ENCODE measurements at regions not wholly inside any gene's neighbourhood (a gene's known extent, or its start where the extent isn't known, plus 50 kb on each side); places are given as distances from the start of the nearest gene placed in this dataset.

GRCh38 chr9:107693625-107694326 lies 204.2 kb upstream of the KLF4 start:
- DNase-seq: no peak

DNA sequence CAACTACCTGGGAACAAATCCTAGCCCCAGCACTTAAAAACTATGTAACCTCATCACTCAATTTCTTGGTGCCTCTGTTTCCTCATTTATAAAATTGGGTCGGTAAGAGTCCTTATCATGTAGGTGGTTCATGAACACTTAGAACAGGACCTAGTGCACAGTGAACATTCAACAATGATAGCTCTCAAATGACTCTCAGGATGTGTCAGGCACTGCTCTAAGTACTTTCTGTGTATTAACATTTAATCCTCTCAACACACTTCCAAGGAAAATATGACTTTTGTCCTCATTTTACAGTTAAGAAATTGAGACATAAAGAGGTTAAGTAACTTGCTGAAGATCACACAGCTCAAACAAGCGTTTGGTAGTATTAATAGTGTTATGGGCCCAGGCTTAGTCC lies 202.1 kb upstream of the KLF4 start:
- DNase-seq: no peak

DNA sequence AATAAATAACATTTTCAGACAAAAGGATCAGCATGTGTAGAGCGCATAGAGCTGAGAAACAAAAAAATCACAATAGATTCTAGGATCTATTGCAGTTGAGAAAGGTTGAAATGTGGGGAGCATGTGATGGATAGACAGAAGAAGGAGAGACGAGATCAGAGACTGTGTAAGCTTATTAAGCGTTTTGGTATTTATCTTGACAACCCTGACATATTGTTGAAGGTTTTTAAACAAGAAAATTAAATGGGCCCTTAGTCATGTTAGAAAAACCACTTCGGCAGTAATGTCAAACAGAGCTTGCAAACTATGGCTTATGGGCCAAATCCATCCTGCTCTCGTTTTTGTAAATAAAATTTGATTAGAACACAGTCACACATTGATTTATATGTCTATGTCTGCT lies 200.5 kb upstream of the KLF4 start:
- DNase-seq: no peak

- DNase-seq: no peak
Observed at GRCh38 chr9:107688728-107689127, 199.2 kb upstream of the KLF4 start.

DNA sequence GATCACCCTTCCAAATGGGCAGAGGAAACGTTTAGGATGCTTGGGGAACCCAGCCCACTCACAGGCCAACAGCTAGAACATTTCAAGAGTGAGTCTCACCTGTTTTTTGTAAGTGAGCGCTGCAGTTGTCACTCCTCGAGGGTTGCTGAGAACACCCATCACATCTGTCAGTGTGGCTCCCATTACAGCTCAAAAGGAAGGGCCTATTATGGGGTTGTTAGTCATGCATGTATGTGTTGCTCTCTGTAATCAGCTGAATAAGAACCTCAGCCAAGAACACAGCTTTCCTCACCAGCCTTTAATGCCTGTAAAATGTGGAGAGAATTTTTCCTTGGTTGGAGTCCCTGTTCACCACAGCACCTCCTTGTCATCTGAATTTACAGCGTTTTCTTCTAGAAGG lies 196.3 kb upstream of the KLF4 start:
- no peak for DNase-seq

- no peak for DNase-seq
Observed at GRCh38 chr9:107685376-107685775, 195.8 kb upstream of the KLF4 start.

DNA sequence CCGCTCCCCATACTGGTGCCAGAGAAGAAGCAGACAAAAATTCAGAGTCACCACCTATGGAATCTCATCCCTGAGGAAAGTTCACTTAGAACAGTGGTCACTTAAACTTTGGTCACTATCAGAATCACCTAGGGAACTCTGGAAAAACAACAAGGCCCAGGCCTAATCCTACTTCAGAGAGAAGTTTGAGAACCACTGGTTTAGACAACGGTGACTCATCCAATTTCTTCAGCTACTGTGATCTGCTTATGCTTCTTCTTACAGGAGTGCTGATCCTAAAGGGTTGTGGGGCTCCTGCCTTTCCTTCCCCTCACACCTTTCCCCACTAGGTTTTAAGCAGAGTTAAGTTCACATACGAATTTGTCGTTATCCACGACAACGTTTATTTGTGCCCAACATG lies 194.7 kb upstream of the KLF4 start:
- DNase-seq: no peak

DNA sequence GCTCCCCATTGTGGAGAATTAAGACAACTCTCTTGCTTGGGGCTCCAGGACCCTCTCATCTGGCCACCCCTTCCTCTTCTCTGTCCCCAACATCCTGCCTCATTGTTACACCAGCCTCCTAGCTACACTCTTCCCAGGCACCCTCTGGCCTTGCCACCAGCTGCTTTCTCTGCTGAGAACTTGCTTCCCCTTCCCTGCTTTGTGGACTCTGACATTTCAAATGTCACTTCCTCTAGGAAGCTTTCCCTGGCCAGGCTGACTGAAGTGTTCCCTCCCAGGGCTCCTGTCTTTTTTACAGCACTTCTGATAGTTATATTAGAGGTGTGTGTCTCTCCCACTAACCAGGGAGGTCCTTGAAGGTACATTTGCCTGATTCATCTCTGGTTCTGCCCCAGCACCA lies 194.0 kb upstream of the KLF4 start:
- DNase-seq: peak in 1 of 2 donors; percentile 17

DNA sequence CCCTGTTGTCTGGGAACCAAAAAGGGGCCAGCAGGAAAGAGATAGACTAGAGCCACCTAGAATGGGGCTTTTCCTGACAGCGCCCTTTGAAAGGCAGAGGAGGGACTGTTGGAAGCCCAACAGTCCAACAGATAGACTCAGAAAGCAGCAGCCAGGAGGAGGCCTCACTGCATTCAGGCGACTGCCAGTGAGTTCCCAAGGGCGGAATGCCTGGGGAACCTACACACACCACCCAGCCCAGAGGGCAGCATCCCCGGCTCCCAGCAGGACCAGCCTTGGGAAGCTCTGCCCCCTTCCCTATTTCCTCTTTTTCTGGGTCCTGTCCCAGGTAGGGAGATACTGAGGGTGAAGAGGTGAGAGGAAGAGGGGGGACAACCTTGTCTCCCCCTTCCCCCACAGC lies 192.4 kb upstream of the KLF4 start:
- no peak for DNase-seq

GRCh38 chr9:107675351-107676259 lies 186.0 kb upstream of the KLF4 start:
- DNase-seq: peak; percentile 3 to 38

DNA sequence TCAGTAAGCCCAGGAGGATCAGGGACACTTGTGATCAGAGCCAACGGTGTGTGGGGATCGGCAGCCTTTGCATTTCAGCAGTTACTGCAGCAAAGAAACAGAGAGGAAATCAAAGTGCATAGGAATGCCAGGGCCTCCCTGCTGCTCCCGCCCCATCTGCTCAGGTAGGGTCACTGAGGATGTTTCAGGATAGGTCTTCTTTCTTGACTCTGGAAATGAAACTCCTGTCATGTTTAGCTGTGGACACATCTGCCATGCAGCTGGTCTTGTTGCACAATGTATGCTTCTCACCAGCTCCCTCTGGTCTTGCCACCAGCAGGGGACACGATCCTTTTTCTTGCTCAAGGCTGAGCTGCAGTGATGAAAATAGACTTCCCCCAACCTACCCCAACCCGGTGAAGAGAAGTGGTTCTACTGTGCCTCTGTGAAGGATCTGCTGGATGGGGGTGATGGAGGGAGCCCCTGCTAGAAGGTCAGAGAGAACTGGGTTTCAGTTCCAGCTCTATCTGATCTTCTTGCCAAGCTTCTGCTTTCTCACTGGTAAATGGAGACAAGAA lies 185.2 kb upstream of the KLF4 start:
- peak; percentile 6 to 56 for DNase-seq

GRCh38 chr9:107673861-107674720 lies 184.5 kb upstream of the KLF4 start:
- DNase-seq: no peak

DNA sequence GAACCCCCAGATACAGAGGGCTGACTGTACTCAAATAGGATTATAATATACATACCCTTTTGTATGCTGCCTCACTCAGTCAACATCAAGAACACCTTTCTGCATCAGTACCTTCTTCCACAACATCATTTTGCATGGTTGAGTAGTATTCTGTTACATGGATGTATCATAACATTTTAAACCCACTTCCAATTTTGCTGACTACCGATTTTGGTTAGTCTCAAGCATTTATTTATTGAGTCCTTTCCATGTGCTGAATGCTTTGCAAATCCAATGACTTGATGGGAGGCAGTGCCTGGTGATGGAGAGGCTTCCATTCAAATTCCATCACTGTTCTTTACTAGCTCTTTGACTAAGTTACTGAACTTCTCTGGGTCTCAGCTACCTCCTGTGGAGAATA lies 182.0 kb upstream of the KLF4 start:
- DNase-seq: no peak

DNA sequence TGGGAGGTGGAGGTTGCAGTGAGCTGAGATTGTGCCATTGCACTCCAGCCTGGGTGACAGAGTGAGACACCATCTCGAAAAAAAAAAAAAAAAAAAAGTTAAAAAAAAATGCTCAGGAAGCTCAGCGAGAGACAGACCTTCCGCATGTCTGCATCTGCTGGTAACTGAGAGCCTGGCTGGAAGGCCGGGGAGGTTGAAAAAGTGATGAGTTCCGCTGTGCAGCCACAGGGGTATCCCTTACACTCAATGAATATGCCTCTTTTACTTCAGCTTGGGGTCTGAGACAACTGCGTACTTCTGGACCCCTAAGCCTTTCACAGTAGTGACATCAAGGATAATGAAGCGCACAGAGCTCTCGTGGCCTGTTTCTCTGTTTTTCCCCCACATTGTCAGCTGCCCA lies 179.9 kb upstream of the KLF4 start:
- DNase-seq: no peak

DNA sequence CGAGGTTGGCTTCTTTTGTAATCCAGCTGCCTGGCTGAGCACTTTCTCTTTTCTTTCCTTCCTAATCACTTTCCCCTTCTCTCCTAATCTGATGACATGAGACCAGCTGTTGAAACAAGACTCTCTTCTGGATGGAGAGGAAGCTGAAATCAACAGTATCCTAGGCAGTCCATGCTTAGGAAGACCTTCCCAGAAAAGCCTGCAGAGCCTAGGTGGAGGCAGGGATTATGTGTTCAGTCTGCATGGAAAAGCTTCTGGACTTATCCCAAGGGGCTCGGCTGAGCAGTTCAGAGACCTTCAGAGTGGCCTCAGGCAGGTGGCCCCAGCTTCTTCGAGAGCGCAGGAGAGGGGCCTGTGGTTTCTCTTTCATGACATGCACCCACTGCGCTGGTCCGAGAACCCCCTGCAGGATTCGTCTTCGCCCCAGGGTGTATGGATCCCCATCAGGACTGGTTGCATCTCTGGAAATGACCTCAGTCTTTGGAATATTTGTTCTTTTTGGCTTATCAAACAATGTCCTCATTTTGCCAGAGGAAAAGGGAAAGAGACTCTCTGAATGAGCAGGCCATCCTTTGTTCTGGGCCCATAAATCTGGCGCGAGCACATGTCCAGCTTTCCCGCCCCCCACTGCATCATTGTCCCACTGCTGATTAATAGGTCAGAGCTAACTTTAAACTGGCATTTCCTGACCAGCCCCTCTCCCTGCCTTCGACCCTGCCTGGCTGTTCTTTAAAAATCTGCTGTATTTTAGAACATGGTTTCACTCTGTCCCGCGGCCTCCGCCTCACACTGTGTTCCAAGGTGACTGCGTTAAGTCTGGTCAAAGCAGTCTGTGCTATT lies 177.9 kb upstream of the KLF4 start:
- DNase-seq: no peak

GRCh38 chr9:107665057-107665456 lies 175.5 kb upstream of the KLF4 start:
- no peak for DNase-seq

GRCh38 chr9:107660976-107661375 lies 171.4 kb upstream of the KLF4 start:
- DNase-seq: no peak

DNA sequence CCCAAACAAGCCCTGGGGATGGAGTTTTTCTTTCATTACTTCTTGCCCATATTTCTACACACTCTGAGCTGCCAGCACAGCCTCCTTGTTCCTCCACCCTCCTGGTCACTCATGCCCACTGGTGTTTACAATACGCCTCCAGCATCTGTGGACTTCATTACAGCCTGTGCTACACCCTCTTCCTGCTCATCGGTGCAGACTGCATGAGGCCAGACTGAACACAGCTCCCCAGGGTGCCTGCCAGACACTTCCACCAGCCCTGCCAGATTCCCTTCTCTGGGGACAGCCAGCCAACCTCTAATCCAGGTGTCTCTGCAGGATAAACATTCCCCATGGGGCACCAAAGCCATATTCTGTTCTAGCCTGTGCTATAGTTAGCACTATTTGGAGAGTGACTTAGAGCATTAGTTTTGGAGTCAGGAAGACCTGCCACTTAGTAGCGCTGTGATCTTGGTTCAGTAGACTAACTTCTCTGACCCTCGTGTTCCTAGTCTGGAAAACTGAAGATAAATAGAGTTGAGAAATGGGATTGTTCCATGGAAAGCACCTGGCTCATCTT lies 163.8 kb upstream of the KLF4 start:
- DNase-seq: no peak

DNA sequence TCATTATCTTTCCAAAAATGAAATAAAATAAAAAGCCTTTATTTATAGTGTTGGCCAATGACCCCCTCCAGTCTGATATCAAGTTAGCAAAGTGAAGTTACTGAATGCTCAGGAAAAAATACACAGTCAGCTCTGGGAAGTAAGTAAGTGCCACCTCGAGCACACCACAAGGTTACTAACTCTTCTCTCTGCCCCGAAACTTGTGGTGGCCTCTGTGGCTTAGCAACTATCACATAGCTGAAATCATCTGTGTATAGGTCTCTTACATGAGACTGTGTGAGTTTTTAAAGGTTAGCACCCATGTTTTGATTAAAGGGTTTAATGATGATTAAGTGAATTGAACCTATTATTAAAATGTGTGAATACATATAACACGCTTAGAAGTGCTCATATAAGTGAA lies 161.4 kb upstream of the KLF4 start:
- DNase-seq: no peak

- no peak for DNase-seq
Observed at GRCh38 chr9:107650321-107650720, 160.8 kb upstream of the KLF4 start.

GRCh38 chr9:107648153-107648715 lies 158.7 kb upstream of the KLF4 start:
- DNase-seq: no peak

Data from CD4-positive, alpha-beta T cell treated with Interleukin-1 beta for 1 hour (primary cell).